H1 (cell line): ENCODE measurements at regions not wholly inside any gene's neighbourhood (a gene's known extent, or its start where the extent isn't known, plus 50 kb on each side); places are given as distances from the start of the nearest gene placed in this dataset.

Source experiments
- CTCF ChIA-PET: fragments of 300-600 bp; sonication (Branson Sonifier 250); formaldehyde crosslinking; loops from one replicate; lab custom pipeline; 2021; ENCODE audit not compliant: partially characterized antibody; lab: Charles Lee
- POLR2A ChIA-PET: fragments of 300-600 bp; sonication (Branson Sonifier 250); formaldehyde crosslinking; loops from one replicate; lab custom pipeline; 2021; ENCODE audit warnings: inconsistent platforms; ENCODE audit not compliant: partially characterized antibody; lab: Charles Lee
- DNase-seq, 2 experiments: peaks; one replicate each; pipeline versions ENCODE4 v3.0.0 to v3.0.0-alpha.2; 2010 to 2022; ENCODE audit warnings: low spot score in 2 of 2, low read depth in 1 of 2, mixed read lengths in 1 of 2
- FAIRE-seq: peaks from 2 replicates; lab custom pipeline; 2011; peaks lifted over from hg19 to GRCh38; lab: Jason Lieb, UNC
- H2AFZ ChIP-seq: 2 replicates; pipeline ENCODE4 v1.8.1; 2012; ENCODE audit warnings: low read length, inconsistent platforms
- H2AK5ac ChIP-seq: 2 replicates; pipeline ENCODE4 v1.6.1; 2013; ENCODE audit warnings: low read depth, low read length
- H2BK120ac ChIP-seq: replicated peaks from 2 replicates; pipeline ENCODE3; 2013; ENCODE audit warnings: low read depth, low read length, inconsistent platforms
- H2BK12ac ChIP-seq: 2 replicates; pipeline ENCODE4 v1.6.1; 2013; ENCODE audit warnings: low read depth, low read length
- H2BK15ac ChIP-seq: 2 replicates; pipeline ENCODE4 v1.6.1; 2013; ENCODE audit warnings: low read length
- H2BK20ac ChIP-seq: 2 replicates; pipeline ENCODE4 v1.6.1; 2013; ENCODE audit warnings: low read length
- H2BK5ac ChIP-seq: 2 replicates; pipeline ENCODE4 v1.6.1; 2013; ENCODE audit warnings: low read depth, low read length
- H3K14ac ChIP-seq: 2 replicates; pipeline ENCODE4 v1.6.1; 2013; ENCODE audit warnings: inconsistent platforms; ENCODE audit not compliant: insufficient read length
- H3K18ac ChIP-seq: 2 replicates; pipeline ENCODE4 v1.6.1; 2013; ENCODE audit warnings: low read length; ENCODE audit errors: extremely low read depth
- H3K23ac ChIP-seq: 2 replicates; pipeline ENCODE4 v1.6.1; 2013; ENCODE audit warnings: inconsistent platforms; ENCODE audit not compliant: insufficient read length
- H3K23me2 ChIP-seq: 2 replicates; pipeline ENCODE4 v1.6.1; 2013; ENCODE audit warnings: low read depth, low read length
- H3K27ac ChIP-seq: 2 replicates; pipeline ENCODE4 v1.6.1; 2011; ENCODE audit warnings: low read depth, low read length, inconsistent platforms
- H3K27me3 ChIP-seq, 4 experiments: replicated peaks in 1 of 4; 1 replicate in 1 of 4; 2 replicates in 3 of 4; pipeline versions ENCODE4 v1.6.1 to v1.8.1; 2011 to 2013; ENCODE audit warnings: low read length in 3 of 4, mild to moderate bottlenecking in 3 of 4, inconsistent platforms in 2 of 4, mixed read lengths in 2 of 4, moderate library complexity in 1 of 4; ENCODE audit not compliant: control insufficient read depth in 3 of 4, insufficient read depth in 3 of 4; ENCODE audit errors: extremely low read depth in 1 of 4
- H3K36me3 ChIP-seq, 4 experiments: 2 replicates each; pipeline versions ENCODE4 v1.6.1 to v1.8.1; 2011 to 2013; ENCODE audit warnings: mild to moderate bottlenecking in 4 of 4, low read length in 3 of 4, moderate library complexity in 2 of 4, control low read depth in 1 of 4, inconsistent platforms in 1 of 4; ENCODE audit not compliant: insufficient read depth in 4 of 4, control insufficient read depth in 2 of 4
- H3K4ac ChIP-seq: replicated peaks from 2 replicates; pipeline ENCODE3; 2013; ENCODE audit warnings: low read length, low read depth, mixed read lengths, inconsistent platforms; ENCODE audit not compliant: insufficient read length
- H3K4me1 ChIP-seq, 4 experiments: replicated peaks in 1 of 4; 1 replicate in 1 of 4; 2 replicates in 3 of 4; pipeline versions ENCODE4 v1.6.1 to v1.8.1; 2011 to 2013; ENCODE audit warnings: low read length in 3 of 4, inconsistent platforms in 2 of 4, mixed read lengths in 1 of 4; ENCODE audit not compliant: insufficient read depth in 4 of 4, control insufficient read depth in 3 of 4
- H3K4me2 ChIP-seq, 2 experiments: 2 replicates each; pipeline versions ENCODE4 v1.6.1 to v1.8.1; 2011 to 2013; ENCODE audit warnings: low read depth in 2 of 2, low read length in 2 of 2, control low read depth in 1 of 2, inconsistent platforms in 1 of 2, mild to moderate bottlenecking in 1 of 2; ENCODE audit not compliant: insufficient read depth in 1 of 2
- H3K4me3 ChIP-seq, 4 experiments: fragments of 200-600, 300-600 bp in 1 of 4; sonication (generic), shearing (Covaris generic), sonication (Bioruptor Twin) in 1 of 4; 2 replicates each; pipeline versions ENCODE4 v1.5.1 to v1.8.1; 2011 to 2016; ENCODE audit warnings: low read length in 4 of 4, low read depth in 3 of 4, control low read depth in 2 of 4, inconsistent platforms in 2 of 4, mild to moderate bottlenecking in 2 of 4, mixed read lengths in 1 of 4, moderate library complexity in 1 of 4; ENCODE audit not compliant: insufficient read depth in 2 of 4; ENCODE audit errors: extremely low read depth in 1 of 4
- H3K56ac ChIP-seq: replicated peaks from 2 replicates; pipeline ENCODE3; 2013; ENCODE audit warnings: low read depth, mild to moderate bottlenecking, mixed read lengths, low read length, inconsistent platforms; ENCODE audit not compliant: insufficient read length
- H3K79me1 ChIP-seq: 2 replicates; pipeline ENCODE4 v1.6.1; 2013; ENCODE audit warnings: low read depth, low read length, control low read depth
- H3K79me2 ChIP-seq, 2 experiments: 2 replicates each; pipeline versions ENCODE4 v1.6.1 to v1.8.1; 2012 to 2013; ENCODE audit warnings: low read length in 2 of 2, mild to moderate bottlenecking in 2 of 2, inconsistent platforms in 1 of 2; ENCODE audit not compliant: insufficient read depth in 2 of 2, control insufficient read depth in 1 of 2
- H3K9ac ChIP-seq, 4 experiments: replicated peaks in 1 of 4; 1 replicate in 1 of 4; 2 replicates in 3 of 4; pipeline versions ENCODE4 v1.6.1 to v1.8.1; 2011 to 2013; ENCODE audit warnings: low read depth in 3 of 4, low read length in 3 of 4, control low read depth in 2 of 4, mild to moderate bottlenecking in 2 of 4, moderate library complexity in 2 of 4, inconsistent platforms in 1 of 4; ENCODE audit errors: extremely low read depth in 1 of 4
- H3K9me3 ChIP-seq, 2 experiments: 2 replicates each; pipeline versions ENCODE4 v1.6.1 to v1.8.1; 2012 to 2013; ENCODE audit warnings: mild to moderate bottlenecking in 2 of 2, moderate library complexity in 2 of 2, control low read depth in 1 of 2, inconsistent platforms in 1 of 2, low read depth in 1 of 2, low read length in 1 of 2, mixed read lengths in 1 of 2; ENCODE audit not compliant: insufficient read depth in 2 of 2
- H4K20me1 ChIP-seq, 2 experiments: replicated peaks in 1 of 2; 2 replicates each; pipeline versions ENCODE3 to v1.8.1; 2011 to 2013; ENCODE audit warnings: inconsistent platforms in 2 of 2, low read length in 2 of 2, mild to moderate bottlenecking in 1 of 2; ENCODE audit not compliant: insufficient read depth in 2 of 2, control insufficient read depth in 1 of 2
- H4K5ac ChIP-seq: 2 replicates; pipeline ENCODE4 v1.6.1; 2013; ENCODE audit warnings: low read length, low read depth, mixed read lengths, inconsistent platforms; ENCODE audit not compliant: insufficient read length
- H4K8ac ChIP-seq: 2 replicates; pipeline ENCODE4 v1.8.0; 2013; ENCODE audit warnings: mild to moderate bottlenecking, moderate library complexity, low read length, inconsistent platforms; ENCODE audit not compliant: insufficient read depth; ENCODE audit errors: extremely low read depth
- H4K91ac ChIP-seq: replicated peaks from 2 replicates; pipeline ENCODE3; 2013; ENCODE audit warnings: low read length, mixed read lengths, inconsistent platforms; ENCODE audit not compliant: insufficient read length
- ATF2 ChIP-seq: IDR thresholded peaks from 2 replicates; pipeline ENCODE4 v1.6.1; 2012; ENCODE audit warnings: low read length, inconsistent platforms
- CBX8 ChIP-seq: fragments of 300-800, 300-1000 bp; sonication (generic); IDR thresholded peaks from 2 replicates; pipeline ENCODE4 v1.7.1; 2016; ENCODE audit warnings: low read depth, low read length, borderline replicate concordance
- CEBPB ChIP-seq: IDR thresholded peaks from 2 replicates; pipeline ENCODE4 v1.6.1; 2012; ENCODE audit warnings: low read depth, low read length
- E2F6 ChIP-seq: IDR thresholded peaks from 2 replicates; pipeline ENCODE4 v1.6.1; 2012; ENCODE audit warnings: inconsistent platforms
- POLR2AphosphoS5 ChIP-seq: IDR thresholded peaks from 2 replicates; pipeline ENCODE4 v1.6.1; 2011; ENCODE audit warnings: low read depth, low read length
- RBBP5 ChIP-seq: IDR thresholded peaks from 2 replicates; pipeline ENCODE4 v1.7.1; 2012; ENCODE audit warnings: low read depth, mild to moderate bottlenecking, inconsistent platforms, low read length, moderate library complexity, borderline replicate concordance
- SP2 ChIP-seq: IDR thresholded peaks from 2 replicates; pipeline ENCODE4 v1.6.1; 2012; ENCODE audit warnings: mild to moderate bottlenecking, low read length, inconsistent platforms
- SRF ChIP-seq: IDR thresholded peaks from 2 replicates; pipeline ENCODE4 v1.6.1; 2011; ENCODE audit warnings: mild to moderate bottlenecking, low read depth, low read length, moderate library complexity
- SUZ12 ChIP-seq: fragments of 200-600 bp; sonication (generic); IDR thresholded peaks from 2 replicates; pipeline ENCODE4 v1.6.1; 2012; ENCODE audit warnings: mild to moderate bottlenecking, inconsistent platforms, low read length, moderate library complexity, mixed read lengths
- TBP ChIP-seq: IDR thresholded peaks from 2 replicates; pipeline ENCODE4 v1.6.1; 2011; ENCODE audit warnings: low read depth, low read length, improper control_type of control experiment
- ZNF274 ChIP-seq: IDR thresholded peaks from 2 replicates; pipeline ENCODE4 v1.7.0; 2012; ENCODE audit warnings: low read length, borderline replicate concordance; ENCODE audit errors: extremely low read depth
- WGBS, 2 experiments: shearing (Covaris generic) in 1 of 2; methylation state at CpG; one replicate each; pipeline versions ENCODE4 v1.1.6 to v1.1.7; 2013 to 2015; ENCODE audit warnings: low lambda C conversion rate in 2 of 2, mixed read lengths in 2 of 2, inconsistent platforms in 1 of 2, low coverage in 1 of 2, missing lambda C conversion rate in 1 of 2; ENCODE audit not compliant: insufficient replicate concordance in 2 of 2, insufficient coverage in 1 of 2, insufficient read length in 1 of 2; ENCODE audit errors: extremely low coverage in 1 of 2, missing lambda C conversion rate in 1 of 2; 5-methylcytosine and 5-hydroxymethylcytosine counted together

DNA sequence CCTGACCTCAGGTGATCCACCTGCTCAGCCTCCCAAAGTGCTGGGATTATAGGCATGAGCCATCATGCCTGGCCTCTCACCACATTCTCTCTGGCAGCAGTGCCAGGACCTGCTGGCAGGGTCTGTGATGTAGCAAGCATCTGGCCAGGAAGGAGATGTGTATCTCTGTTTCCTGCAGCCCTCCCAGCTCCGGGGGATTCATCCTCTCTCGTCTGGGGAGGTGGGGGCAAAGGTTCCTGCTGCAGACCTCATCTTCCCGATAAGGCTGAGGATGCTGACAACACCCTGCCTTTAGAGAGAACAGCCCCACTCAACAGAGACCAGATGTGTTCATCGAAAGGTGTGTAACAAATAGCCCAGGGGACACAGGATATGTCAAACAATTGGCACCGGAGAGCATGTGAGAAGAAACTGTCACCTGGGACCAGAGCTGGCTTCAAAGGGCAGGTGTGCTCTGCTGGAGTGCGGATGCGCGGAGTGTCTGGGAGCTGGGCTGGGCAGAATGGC lies 54.8 kb upstream of the SEC14L1 start:
- peaks cover 0 to 4% (median 1%) of the 10 kb centered on the region in 4 experiments; a peak in 1 of 8 replicates for H3K36me3 ChIP-seq
- ChIA-PET CTCF (interaction anchor here (0.6 to 4.3 kb wide), 28 partner anchors 11 to 433 kb away, joined by 3 to 44 read pairs (median 4); partner anchors contain the start of gene SEC14L1), POLR2A (interaction anchor here (1.0 to 1.1 kb wide), 2 partner anchors 16 to 348 kb away, joined by 3 read pairs; partner anchors contain the start of gene MFSD11)
- H3K4ac ChIP-seq, result no peak overlapping the region
- no peak overlapping the region for H3K27ac ChIP-seq
- no peak overlapping the region for H3K23ac ChIP-seq
- peaks cover 0 to 4% (median under 1%) of the 10 kb centered on the region in 4 experiments; a peak in 2 of 7 replicates for H3K4me1 ChIP-seq
- peaks cover 0 to 21% of the 10 kb centered on the region in 2 experiments; a peak in 3 of 4 replicates for H3K79me2 ChIP-seq
- H3K56ac ChIP-seq, result no peak overlapping the region
- no peak overlapping the region for H4K8ac ChIP-seq
- no peaks in the 10 kb centered on the region for H3K27me3 ChIP-seq
- no peak overlapping the region; the same call in 1 of the 2 replicates for H3K18ac ChIP-seq
- H2BK5ac ChIP-seq, result no peak overlapping the region
- no peak overlapping the region for H3K9ac ChIP-seq
- no peak overlapping the region for H2AK5ac ChIP-seq
- H3K23me2 ChIP-seq, result peaks cover 5% of the 10 kb centered on the region
- H4K5ac ChIP-seq, result no peak overlapping the region
- no peak overlapping the region for H3K14ac ChIP-seq
- peak overlapping the region; percentile 92; the same call in 1 of the 2 replicates for H2AFZ ChIP-seq
- no peak overlapping the region for H4K91ac ChIP-seq
- no peak overlapping the region for H3K4me2 ChIP-seq
- no peak overlapping the region for H2BK15ac ChIP-seq
- no peaks in the 10 kb centered on the region for H3K9me3 ChIP-seq
- H3K79me1 ChIP-seq, result no peaks in the 10 kb centered on the region
- H2BK120ac ChIP-seq, result no peak overlapping the region
- FAIRE-seq, result no peak
- H3K4me3 ChIP-seq, result no peak overlapping the region
- 87% methylated on average over 8 of the region's 8 CpGs; no CpG with 5 or more reads in 1 of the 2 experiments for WGBS, 2 experiments
- no peaks in the 10 kb centered on the region for H4K20me1 ChIP-seq
- H2BK12ac ChIP-seq, result no peak overlapping the region
- peak in 1 of 2 experiments; percentile 54 for DNase-seq
- no peak overlapping the region for H2BK20ac ChIP-seq
- TF ChIP-seq TBP, result no peak
- no peak for TF ChIP-seq SUZ12
- TF ChIP-seq SRF, result no peak
- no peak for TF ChIP-seq POLR2AphosphoS5
- TF ChIP-seq SP2, result no peak
- no peak for TF ChIP-seq CBX8
- TF ChIP-seq ZNF274, result no peak
- TF ChIP-seq CEBPB, result no peak
- no peak for TF ChIP-seq RBBP5
- no peak for TF ChIP-seq ATF2
- no peak for TF ChIP-seq E2F6
